Transverse colon (tissue), 4 donors: ENCODE measurements at regions not wholly inside any gene's neighbourhood (a gene's known extent, or its start where the extent isn't known, plus 50 kb on each side); places are given as distances from the start of the nearest gene placed in this dataset.
A peak's percentile ranks its signal among the peaks of the same experiment; 100 is the strongest.

Experiments
- DNase-seq: peaks from one replicate; pipeline ENCODE4 v3.0.0-alpha.2; 2019
- H3K27ac ChIP-seq, 4 donors: fragments of 200-600 bp; sonication (generic); 2 replicates each; pipeline ENCODE4 v1.5.1; 2016 to 2018; ENCODE audit warnings: inconsistent platforms in 4 of 4
- H3K27me3 ChIP-seq: fragments of 200-600 bp; sonication (generic); 2 replicates; pipeline ENCODE4 v1.5.1; 2017; ENCODE audit warnings: inconsistent platforms
- H3K36me3 ChIP-seq, 4 donors: fragments of 200-600 bp; sonication (generic); 2 replicates each; pipeline ENCODE4 v1.5.1; 2017 to 2019; ENCODE audit warnings: inconsistent platforms in 4 of 4
- H3K4me1 ChIP-seq, 4 donors: fragments of 200-600 bp; sonication (generic); 2 replicates each; pipeline ENCODE4 v1.5.1; 2017 to 2020; ENCODE audit warnings: inconsistent platforms in 4 of 4
- H3K4me3 ChIP-seq, 4 donors: fragments of 200-600 bp; sonication (generic); 1 replicate in 1 of 4; 2 replicates in 3 of 4; pipeline versions ENCODE4 v1.5.1 to v1.6.1; 2017 to 2019; ENCODE audit warnings: inconsistent platforms in 4 of 4
- H3K9me3 ChIP-seq, 2 donors: fragments of 200-600 bp; sonication (generic); 2 replicates each; pipeline ENCODE4 v1.5.1; 2017 to 2019; ENCODE audit warnings: inconsistent platforms in 2 of 2
- CTCF ChIP-seq, 5 experiments: fragments of 200-600 bp in 3 of 5; fragments of 450-650 bp in 2 of 5; sonication (generic) in 3 of 5; IDR thresholded peaks; 1 replicate in 2 of 5; 2 replicates in 3 of 5; pipeline ENCODE4 v1.5.1; 2016 to 2017; ENCODE audit warnings: antibody characterized with exemption in 5 of 5, inconsistent platforms in 3 of 5, mild to moderate bottlenecking in 2 of 5, moderate library complexity in 1 of 5
- EP300 ChIP-seq: sonication (generic); formaldehyde crosslinking; IDR thresholded peaks from one replicate; pipeline ENCODE4 v1.6.1; 2017; ENCODE audit warnings: antibody characterized with exemption, low read depth
- POLR2A ChIP-seq: fragments of 450-650 bp; IDR thresholded peaks from one replicate; pipeline ENCODE4 v1.6.1; 2016; ENCODE audit warnings: antibody characterized with exemption, mild to moderate bottlenecking, moderate library complexity
- POLR2AphosphoS5 ChIP-seq, 3 donors: sonication (generic); formaldehyde crosslinking; IDR thresholded peaks; one replicate each; pipeline ENCODE4 v1.6.1; 2016; ENCODE audit warnings: antibody characterized with exemption in 3 of 3
- WGBS, 2 donors: methylation state at CpG; one replicate each; pipeline ENCODE4 v1.1.5; 2018; ENCODE audit warnings: low coverage in 1 of 2; 5-methylcytosine and 5-hydroxymethylcytosine counted together
- in situ Hi-C, 4 donors: fragments of 200-750 bp; cut with MboI; loops; one replicate each; pipeline versions ENCODE4 v1.15.0 to v1.15.1; 2017; ENCODE audit warnings: low sequenced_read_pairs in 3 of 4, low pct_ligation_motif_present in 1 of 4, low pct_unique_long_range_greater_than_20kb in 1 of 4
- intact Hi-C: fragments of 100-400 bp; cut with DNase I; formaldehyde crosslinking; loops from one replicate; pipeline ENCODE4 v1.15.1; 2023; ENCODE audit warnings: low total_unique reads

- no peak overlapping the region for H3K4me3 ChIP-seq
- H3K36me3 ChIP-seq = no peaks in the 10 kb centered on the region
- TF ChIP-seq EP300 (no peak), POLR2AphosphoS5 (IDR thresholded peaks at IDR 0.05) (no peak), CTCF (IDR thresholded peaks at IDR 0.05) (no peak), POLR2A (no peak)
- no peaks in the 10 kb centered on the region for H3K27me3 ChIP-seq
- WGBS, 2 donors = 85 to 100% methylated on average over 2 of the region's 2 CpGs
- intact Hi-C loops = no loop called here
- no peaks in the 10 kb centered on the region for H3K9me3 ChIP-seq
- no peak for DNase-seq
- H3K4me1 ChIP-seq = peaks cover 4 to 15% (median 11%) of the 10 kb centered on the region in 4 donors
- H3K27ac ChIP-seq = no peak overlapping the region
- in situ Hi-C loops = no loop called here
Observed at GRCh38 chr3:56957522-56957921, 102.9 kb upstream of the SPATA12 start.

- Histone ChIP-seq H3K27me3 (no peaks in the 10 kb centered on the region), H3K9me3 (no peaks in the 10 kb centered on the region), H3K4me3 (no peak overlapping the region), H3K36me3 (no peaks in the 10 kb centered on the region), H3K4me1 (peaks cover 4 to 15% (median 11%) of the 10 kb centered on the region in 4 donors), H3K27ac (no peak overlapping the region)
- no peak for TF ChIP-seq POLR2A
- no peak for TF ChIP-seq EP300
- TF ChIP-seq POLR2AphosphoS5 (IDR thresholded peaks at IDR 0.05) = no peak
- TF ChIP-seq CTCF (IDR thresholded peaks at IDR 0.05) = no peak
- in situ Hi-C loops = no loop called here
- intact Hi-C loops = no loop called here
- DNase-seq = no peak
- WGBS, 2 donors = 95 to 100% methylated on average over 2 to 3 of the region's 3 CpGs
Observed at GRCh38 chr3:56956906-56957305, 103.6 kb upstream of the SPATA12 start.

GRCh38 chr3:56955492-56956111, 104.9 kb upstream of the SPATA12 start:
- Histone ChIP-seq H3K4me1 (peaks cover 4 to 15% (median 11%) of the 10 kb centered on the region in 4 donors), H3K36me3 (no peaks in the 10 kb centered on the region), H3K27ac (no peak overlapping the region), H3K4me3 (no peak overlapping the region), H3K27me3 (no peaks in the 10 kb centered on the region), H3K9me3 (no peaks in the 10 kb centered on the region)
- DNase-seq = no peak
- TF ChIP-seq POLR2AphosphoS5 (IDR thresholded peaks at IDR 0.05) = no peak
- no peak for TF ChIP-seq EP300
- no peak for TF ChIP-seq CTCF (IDR thresholded peaks at IDR 0.05)
- no peak for TF ChIP-seq POLR2A
- intact Hi-C loops (no loop called here), in situ Hi-C loops (no loop called here)
- WGBS, 2 donors = 94% methylated on average over 5 of the region's 5 CpGs; no CpG with 5 or more reads in 1 of the 2 donors

- 94% methylated on average over 1 of the region's 1 CpG; no CpG with 5 or more reads in 1 of the 2 donors for WGBS, 2 donors
- in situ Hi-C loops = no loop called here
- peak; percentile 49 for DNase-seq
- Histone ChIP-seq H3K36me3 (no peaks in the 10 kb centered on the region), H3K9me3 (no peaks in the 10 kb centered on the region), H3K27ac (peak overlapping the region in 2 of 4 donors; percentile 33 to 43), H3K4me3 (no peak overlapping the region), H3K27me3 (no peaks in the 10 kb centered on the region), H3K4me1 (peaks cover 4 to 15% (median 11%) of the 10 kb centered on the region in 4 donors)
- TF ChIP-seq EP300 (no peak), POLR2A (no peak), POLR2AphosphoS5 (IDR thresholded peaks at IDR 0.05) (no peak), CTCF (IDR thresholded peaks at IDR 0.05) (no peak)
- intact Hi-C loops = no loop called here
Observed at GRCh38 chr3:56954125-56954524, 106.3 kb upstream of the SPATA12 start.
